NB4 (cell line): ENCODE measurements at regions not wholly inside any gene's neighbourhood (a gene's known extent, or its start where the extent isn't known, plus 50 kb on each side); places are given as distances from the start of the nearest gene placed in this dataset.

Source experiments
- DNase-seq: peaks from one replicate; pipeline ENCODE4 v3.0.0; 2010; ENCODE audit warnings: low read depth
- H3K4me3 ChIP-seq: one replicate; pipeline ENCODE4 v1.5.1; 2011; ENCODE audit warnings: mild to moderate bottlenecking, low read depth, low read length, moderate library complexity
- MAX ChIP-seq: IDR thresholded peaks from 2 replicates; pipeline ENCODE4 v1.6.1; 2011; ENCODE audit warnings: low read depth, low read length
- MYC ChIP-seq: IDR thresholded peaks from 2 replicates; pipeline ENCODE4 v1.6.1; 2011; ENCODE audit warnings: low read depth, low read length
- POLR2A ChIP-seq: IDR thresholded peaks from 2 replicates; pipeline ENCODE4 v1.6.1; 2011; ENCODE audit warnings: mild to moderate bottlenecking; ENCODE audit not compliant: insufficient read length; ENCODE audit errors: extremely low read depth
- TF ChIP-seq, protein P1 (sequence below): IDR thresholded peaks from one replicate; pipeline ENCODE4 v1.5.1; 2012; ENCODE audit warnings: low read depth, low read length

DNA sequence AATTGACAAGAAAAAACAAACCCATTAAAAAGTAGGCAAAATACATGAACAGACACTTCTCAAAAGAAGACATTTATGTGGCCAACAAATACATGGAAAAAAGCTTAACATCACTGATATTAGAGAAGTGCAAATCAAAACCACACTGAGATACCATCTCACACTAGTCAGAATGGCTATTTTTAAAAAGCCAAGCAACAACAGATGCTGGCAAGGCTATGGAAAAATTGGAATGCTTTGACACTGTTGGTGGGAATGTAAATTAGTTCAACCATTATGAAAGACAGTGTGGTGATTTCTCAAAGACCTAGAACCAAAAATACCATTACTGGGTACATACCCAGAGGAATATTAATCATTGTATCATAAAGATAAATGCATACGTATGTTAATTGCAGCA lies 641.1 kb upstream of the B3GALT2 start:
- no peak for DNase-seq

DNA sequence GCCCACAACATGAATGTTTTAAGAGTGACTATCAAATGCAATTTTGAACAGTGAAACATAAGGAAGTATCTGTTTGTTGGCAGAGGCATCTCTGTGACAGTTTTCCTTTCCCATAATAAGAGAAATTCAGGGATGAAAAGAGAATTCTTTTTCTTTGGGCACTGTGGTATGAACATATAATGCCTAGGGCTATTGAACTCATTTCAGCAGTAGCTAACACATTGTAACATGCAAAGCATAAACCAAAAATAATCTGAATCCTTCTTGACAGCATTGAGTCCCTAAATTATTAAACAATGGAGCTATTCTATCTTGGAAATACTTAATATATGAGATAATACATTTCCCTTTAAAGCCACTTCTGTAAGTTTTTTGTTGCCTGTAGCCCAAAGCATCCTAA lies 633.0 kb upstream of the B3GALT2 start:
- TF ChIP-seq MAX (no peak), POLR2A (no peak), MYC (no peak)
- TF ChIP-seq, protein P1, sequence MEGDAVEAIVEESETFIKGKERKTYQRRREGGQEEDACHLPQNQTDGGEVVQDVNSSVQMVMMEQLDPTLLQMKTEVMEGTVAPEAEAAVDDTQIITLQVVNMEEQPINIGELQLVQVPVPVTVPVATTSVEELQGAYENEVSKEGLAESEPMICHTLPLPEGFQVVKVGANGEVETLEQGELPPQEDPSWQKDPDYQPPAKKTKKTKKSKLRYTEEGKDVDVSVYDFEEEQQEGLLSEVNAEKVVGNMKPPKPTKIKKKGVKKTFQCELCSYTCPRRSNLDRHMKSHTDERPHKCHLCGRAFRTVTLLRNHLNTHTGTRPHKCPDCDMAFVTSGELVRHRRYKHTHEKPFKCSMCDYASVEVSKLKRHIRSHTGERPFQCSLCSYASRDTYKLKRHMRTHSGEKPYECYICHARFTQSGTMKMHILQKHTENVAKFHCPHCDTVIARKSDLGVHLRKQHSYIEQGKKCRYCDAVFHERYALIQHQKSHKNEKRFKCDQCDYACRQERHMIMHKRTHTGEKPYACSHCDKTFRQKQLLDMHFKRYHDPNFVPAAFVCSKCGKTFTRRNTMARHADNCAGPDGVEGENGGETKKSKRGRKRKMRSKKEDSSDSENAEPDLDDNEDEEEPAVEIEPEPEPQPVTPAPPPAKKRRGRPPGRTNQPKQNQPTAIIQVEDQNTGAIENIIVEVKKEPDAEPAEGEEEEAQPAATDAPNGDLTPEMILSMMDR = no peak
- no peak overlapping the region for H3K4me3 ChIP-seq
- DNase-seq = no peak

More for the DNA sequence above, 641.1 kb upstream of the B3GALT2 start:
- TF ChIP-seq MYC = no peak
- TF ChIP-seq, protein P1 = no peak
- no peak for TF ChIP-seq POLR2A
- no peak for TF ChIP-seq MAX
- H3K4me3 ChIP-seq = no peak overlapping the region

GRCh38 chr1:193807208-193807607 lies 620.8 kb upstream of the B3GALT2 start:
- no peak for DNase-seq
- H3K4me3 ChIP-seq = no peak overlapping the region
- no peak for TF ChIP-seq MAX
- no peak for TF ChIP-seq POLR2A
- no peak for TF ChIP-seq MYC

DNA sequence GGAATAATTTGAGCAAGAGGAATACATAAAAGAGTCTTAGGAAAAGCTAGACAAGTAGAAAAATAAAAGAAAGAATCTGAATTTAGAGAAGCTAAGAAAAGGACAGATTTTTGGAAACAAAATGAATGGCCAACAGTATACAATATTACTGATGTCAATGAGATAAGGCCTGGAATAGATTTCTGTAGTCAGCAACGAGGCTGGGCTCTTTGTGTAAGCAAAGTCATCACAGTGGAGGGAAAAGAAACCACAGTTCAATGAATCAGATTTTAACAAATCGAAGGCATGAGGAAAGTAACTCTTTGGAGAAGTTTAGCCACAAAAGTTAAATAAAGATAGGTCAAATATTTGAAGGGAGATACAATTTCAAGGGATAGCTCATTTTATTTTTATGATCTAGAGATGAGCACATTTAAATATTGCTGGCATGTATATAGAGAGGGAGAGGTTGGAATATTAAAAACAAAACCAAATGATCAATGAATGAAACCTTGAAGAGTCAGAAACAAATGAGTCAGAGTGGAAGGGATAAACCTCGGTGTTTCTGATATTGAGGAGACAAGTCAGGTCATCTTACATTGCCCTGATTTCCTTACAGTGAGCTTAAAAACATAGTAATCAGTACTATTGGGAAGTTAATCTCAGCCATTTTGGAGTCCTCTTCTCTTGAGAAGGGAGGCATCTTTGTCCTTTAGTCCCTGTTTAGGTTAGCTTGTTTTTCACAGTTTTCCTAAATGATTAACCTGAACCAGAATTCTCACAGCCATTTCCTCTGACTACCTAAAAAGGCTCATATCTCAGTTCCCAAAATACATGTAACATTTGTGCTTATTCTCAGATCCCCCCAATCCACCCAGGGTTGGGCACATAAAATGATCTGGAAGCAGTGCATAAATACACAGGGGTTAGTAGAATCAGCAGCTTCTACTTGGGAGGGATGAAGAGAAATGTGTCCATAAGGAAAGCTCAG lies 620.0 kb upstream of the B3GALT2 start:
- no peak for DNase-seq
- TF ChIP-seq MAX = no peak
- H3K4me3 ChIP-seq = no peak overlapping the region

GRCh38 chr1:193799948-193800690 lies 613.7 kb upstream of the B3GALT2 start:
- no peak overlapping the region for H3K4me3 ChIP-seq
- no peak for DNase-seq
- TF ChIP-seq, protein P1 = no peak
- TF ChIP-seq MAX (no peak), MYC (no peak), POLR2A (no peak)

DNA sequence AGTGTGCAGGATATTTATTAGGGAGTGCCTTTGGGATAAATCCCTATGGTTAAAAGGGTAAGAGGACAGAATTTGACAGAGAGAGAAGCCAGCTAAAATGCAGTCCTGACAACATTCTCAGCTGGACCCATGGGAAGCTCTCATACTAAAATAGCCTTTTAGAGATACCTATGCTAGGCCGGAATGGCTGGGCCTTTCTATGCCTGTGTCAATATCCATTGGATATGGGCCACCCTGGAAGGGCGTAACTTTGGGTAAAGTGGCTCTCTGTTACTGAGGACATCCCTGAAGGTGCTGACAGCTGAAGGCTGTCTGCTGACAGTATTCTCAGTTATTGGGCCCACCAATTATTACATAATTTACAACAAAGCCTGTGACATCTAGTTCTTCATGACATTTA lies 613.0 kb upstream of the B3GALT2 start:
- TF ChIP-seq MYC (no peak), POLR2A (no peak), MAX (no peak)
- TF ChIP-seq, protein P1 = no peak
- no peak overlapping the region for H3K4me3 ChIP-seq
- DNase-seq = no peak
